ENCODE measurements at regions not wholly inside any gene's neighbourhood (a gene's known extent, or its start where the extent isn't known, plus 50 kb on each side); places are given as distances from the start of the nearest gene placed in this dataset.
"Not testable (repeated sequence)": the region's sequence is repeated elsewhere in the genome, so short reads cannot be mapped to it uniquely, and the experiment has no call there.

GRCh38 chr1:221966888-221967287 lies 225.0 kb upstream of the DUSP10 start:
- 93% methylated on average over 7 of the region's 7 CpGs for WGBS
- H2BK15ac ChIP-seq (ENCODE audit: low read depth, poor library complexity, severe bottlenecking); H2BK5ac ChIP-seq (ENCODE audit: low read depth, low read length, poor library complexity, severe bottlenecking); H3K4ac ChIP-seq (ENCODE audit: low read depth in 1 of 2, low read length in 2 of 2); H3K27me3 ChIP-seq (ENCODE audit: control insufficient read depth in 1 of 2, insufficient read depth in 1 of 2, low read length in 2 of 2); H3K4me3 ChIP-seq (ENCODE audit: insufficient read depth in 1 of 2, low read depth in 1 of 2, low read length in 2 of 2); H2BK12ac ChIP-seq (ENCODE audit: low read length in 2 of 2); H3K79me1 ChIP-seq (replicated peaks; ENCODE audit: low read length, poor library complexity, severe bottlenecking); H2AFZ ChIP-seq (ENCODE audit: low read depth, low read length); H3K9me3 ChIP-seq (ENCODE audit: control insufficient read depth, low read length); H3K4me1 ChIP-seq (ENCODE audit: control insufficient read depth, insufficient read depth, low read depth, low read length); H3K36me3 ChIP-seq (ENCODE audit: control insufficient read depth in 1 of 2, insufficient read depth in 2 of 2, low read depth in 1 of 2, low read length in 2 of 2); H3K18ac ChIP-seq (ENCODE audit: low read depth in 1 of 2, low read length in 2 of 2); H4K8ac ChIP-seq (ENCODE audit: low read length); H2BK120ac ChIP-seq (ENCODE audit: low read depth, low read length); DNase-seq; H3K14ac ChIP-seq (ENCODE audit: low read length in 2 of 2); H2AK5ac ChIP-seq (ENCODE audit: low read length, severe bottlenecking); H3K27ac ChIP-seq (ENCODE audit: low read length, poor library complexity, severe bottlenecking); H3K4me2 ChIP-seq (ENCODE audit: low read length, poor library complexity, severe bottlenecking); H4K91ac ChIP-seq (ENCODE audit: low read length); H3K23ac ChIP-seq (ENCODE audit: low read length in 2 of 2); H3K9ac ChIP-seq (ENCODE audit: low read length): not testable (repeated sequence)

- H2BK120ac ChIP-seq (ENCODE audit: low read depth, low read length); H3K4me2 ChIP-seq (ENCODE audit: low read length, poor library complexity, severe bottlenecking); H3K27me3 ChIP-seq (ENCODE audit: control insufficient read depth in 1 of 2, insufficient read depth in 1 of 2, low read length in 2 of 2); H3K36me3 ChIP-seq (ENCODE audit: control insufficient read depth in 1 of 2, insufficient read depth in 2 of 2, low read depth in 1 of 2, low read length in 2 of 2); H3K9ac ChIP-seq (ENCODE audit: low read length); H2AFZ ChIP-seq (ENCODE audit: low read depth, low read length); H3K14ac ChIP-seq (ENCODE audit: low read length in 2 of 2); H3K23ac ChIP-seq (ENCODE audit: low read length in 2 of 2); H2BK15ac ChIP-seq (ENCODE audit: low read depth, poor library complexity, severe bottlenecking); H2BK5ac ChIP-seq (ENCODE audit: low read depth, low read length, poor library complexity, severe bottlenecking); DNase-seq; H3K18ac ChIP-seq (ENCODE audit: low read depth in 1 of 2, low read length in 2 of 2); H3K4me1 ChIP-seq (ENCODE audit: control insufficient read depth, insufficient read depth, low read depth, low read length); H3K27ac ChIP-seq (ENCODE audit: low read length, poor library complexity, severe bottlenecking); H3K79me1 ChIP-seq (replicated peaks; ENCODE audit: low read length, poor library complexity, severe bottlenecking); H2AK5ac ChIP-seq (ENCODE audit: low read length, severe bottlenecking); H3K4me3 ChIP-seq (ENCODE audit: insufficient read depth in 1 of 2, low read depth in 1 of 2, low read length in 2 of 2); H2BK12ac ChIP-seq (ENCODE audit: low read length in 2 of 2); H3K4ac ChIP-seq (ENCODE audit: low read depth in 1 of 2, low read length in 2 of 2); H4K8ac ChIP-seq (ENCODE audit: low read length); H4K91ac ChIP-seq (ENCODE audit: low read length); H3K9me3 ChIP-seq (ENCODE audit: control insufficient read depth, low read length): not testable (repeated sequence)
- WGBS: 89% methylated on average over 6 of the region's 6 CpGs
Measured at GRCh38 chr1:221965891-221966290, 224.0 kb upstream of the DUSP10 start.

GRCh38 chr1:221965252-221965651 lies 223.4 kb upstream of the DUSP10 start:
- H3K79me1 ChIP-seq (replicated peaks; ENCODE audit: low read length, poor library complexity, severe bottlenecking): no peaks in the 10 kb centered on the region
- H3K9me3 ChIP-seq (ENCODE audit: control insufficient read depth, low read length): no peaks in the 10 kb centered on the region
- DNase-seq: no peak
- no peak overlapping the region for H4K8ac ChIP-seq (ENCODE audit: low read length)
- H3K27me3 ChIP-seq (ENCODE audit: control insufficient read depth in 1 of 2, insufficient read depth in 1 of 2, low read length in 2 of 2): no peaks in the 10 kb centered on the region
- H3K36me3 ChIP-seq (ENCODE audit: control insufficient read depth in 1 of 2, insufficient read depth in 2 of 2, low read depth in 1 of 2, low read length in 2 of 2): no peaks in the 10 kb centered on the region
- H2BK15ac ChIP-seq (ENCODE audit: low read depth, poor library complexity, severe bottlenecking): no peak overlapping the region
- H3K9ac ChIP-seq (ENCODE audit: low read length): no peak overlapping the region
- H3K18ac ChIP-seq (ENCODE audit: low read depth in 1 of 2, low read length in 2 of 2): no peak overlapping the region
- H3K4ac ChIP-seq (ENCODE audit: low read depth in 1 of 2, low read length in 2 of 2): no peak overlapping the region
- no peak overlapping the region for H2BK5ac ChIP-seq (ENCODE audit: low read depth, low read length, poor library complexity, severe bottlenecking)
- H3K27ac ChIP-seq (ENCODE audit: low read length, poor library complexity, severe bottlenecking): no peak overlapping the region
- no peak overlapping the region for H4K91ac ChIP-seq (ENCODE audit: low read length)
- H2BK12ac ChIP-seq (ENCODE audit: low read length in 2 of 2): no peak overlapping the region
- no peak overlapping the region for H2AFZ ChIP-seq (ENCODE audit: low read depth, low read length)
- no peak overlapping the region for H2BK120ac ChIP-seq (ENCODE audit: low read depth, low read length)
- no peak overlapping the region for H3K4me3 ChIP-seq (ENCODE audit: insufficient read depth in 1 of 2, low read depth in 1 of 2, low read length in 2 of 2)
- H3K4me2 ChIP-seq (ENCODE audit: low read length, poor library complexity, severe bottlenecking): no peak overlapping the region
- no peak overlapping the region for H3K23ac ChIP-seq (ENCODE audit: low read length in 2 of 2)
- peaks cover 2% of the 10 kb centered on the region for H3K4me1 ChIP-seq (ENCODE audit: control insufficient read depth, insufficient read depth, low read depth, low read length)
- WGBS: 100% methylated on average over 2 of the region's 3 CpGs
- H2AK5ac ChIP-seq (ENCODE audit: low read length, severe bottlenecking): no peak overlapping the region
- no peak overlapping the region for H3K14ac ChIP-seq (ENCODE audit: low read length in 2 of 2)

GRCh38 chr1:221963742-221964141 lies 221.9 kb upstream of the DUSP10 start:
- H4K8ac ChIP-seq (ENCODE audit: low read length): no peak overlapping the region
- peaks cover 2% of the 10 kb centered on the region for H3K4me1 ChIP-seq (ENCODE audit: control insufficient read depth, insufficient read depth, low read depth, low read length)
- no peak overlapping the region for H2AK5ac ChIP-seq (ENCODE audit: low read length, severe bottlenecking)
- H3K14ac ChIP-seq (ENCODE audit: low read length in 2 of 2): no peak overlapping the region
- no peaks in the 10 kb centered on the region for H3K36me3 ChIP-seq (ENCODE audit: control insufficient read depth in 1 of 2, insufficient read depth in 2 of 2, low read depth in 1 of 2, low read length in 2 of 2)
- no peak overlapping the region for H2BK12ac ChIP-seq (ENCODE audit: low read length in 2 of 2)
- H3K4ac ChIP-seq (ENCODE audit: low read depth in 1 of 2, low read length in 2 of 2): no peak overlapping the region
- no peak overlapping the region for H4K91ac ChIP-seq (ENCODE audit: low read length)
- no peak overlapping the region for H3K4me2 ChIP-seq (ENCODE audit: low read length, poor library complexity, severe bottlenecking)
- H2BK15ac ChIP-seq (ENCODE audit: low read depth, poor library complexity, severe bottlenecking): no peak overlapping the region
- no peak overlapping the region for H3K9ac ChIP-seq (ENCODE audit: low read length)
- no peak overlapping the region for H3K27ac ChIP-seq (ENCODE audit: low read length, poor library complexity, severe bottlenecking)
- no CpG with 5 or more reads among the region's 1 CpG for WGBS
- no peaks in the 10 kb centered on the region for H3K79me1 ChIP-seq (replicated peaks; ENCODE audit: low read length, poor library complexity, severe bottlenecking)
- no peaks in the 10 kb centered on the region for H3K27me3 ChIP-seq (ENCODE audit: control insufficient read depth in 1 of 2, insufficient read depth in 1 of 2, low read length in 2 of 2)
- H3K18ac ChIP-seq (ENCODE audit: low read depth in 1 of 2, low read length in 2 of 2): no peak overlapping the region
- no peak overlapping the region for H2BK120ac ChIP-seq (ENCODE audit: low read depth, low read length)
- no peak for DNase-seq
- no peak overlapping the region for H2BK5ac ChIP-seq (ENCODE audit: low read depth, low read length, poor library complexity, severe bottlenecking)
- no peak overlapping the region for H3K23ac ChIP-seq (ENCODE audit: low read length in 2 of 2)
- H3K9me3 ChIP-seq (ENCODE audit: control insufficient read depth, low read length): no peaks in the 10 kb centered on the region
- no peak overlapping the region for H2AFZ ChIP-seq (ENCODE audit: low read depth, low read length)
- H3K4me3 ChIP-seq (ENCODE audit: insufficient read depth in 1 of 2, low read depth in 1 of 2, low read length in 2 of 2): no peak overlapping the region

Measured in mesenchymal stem cell (in vitro differentiated cells and primary cell).